GM12892 (cell line): ENCODE measurements at regions not wholly inside any gene's neighbourhood (a gene's known extent, or its start where the extent isn't known, plus 50 kb on each side); places are given as distances from the start of the nearest gene placed in this dataset.

Experiments
- POLR2A ChIP-seq: IDR thresholded peaks from 2 replicates; pipeline ENCODE4 v1.6.1; 2011; ENCODE audit warnings: low read depth, low read length, control low read depth
- POLR2AphosphoS5 ChIP-seq: IDR thresholded peaks from 2 replicates; pipeline ENCODE4 v1.6.1; 2011; ENCODE audit warnings: low read depth, low read length, control low read depth

DNA sequence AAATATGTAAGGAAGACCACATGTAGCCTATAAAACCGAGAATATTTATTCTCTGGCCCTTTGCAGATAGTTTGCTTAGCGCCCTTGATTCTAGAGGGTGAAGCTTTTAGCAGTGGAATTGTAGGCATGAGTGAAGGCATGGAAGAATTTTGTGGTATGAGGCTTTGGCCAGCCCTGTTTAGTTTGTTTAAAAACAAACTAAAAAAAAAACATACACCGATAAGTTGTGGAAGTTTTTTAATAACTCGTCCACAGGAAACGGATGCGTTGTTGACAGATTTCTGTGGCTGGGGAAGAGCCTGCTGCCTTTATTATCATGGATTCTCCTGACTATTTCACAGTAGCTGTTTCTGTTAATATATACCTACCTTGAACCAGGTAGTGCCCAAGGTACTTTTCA, 194.7 kb upstream of the LNX1 start:
- TF ChIP-seq POLR2AphosphoS5 = no peak
- no peak for TF ChIP-seq POLR2A
